ENCODE measurements at regions not wholly inside any gene's neighbourhood (a gene's known extent, or its start where the extent isn't known, plus 50 kb on each side); places are given as distances from the start of the nearest gene placed in this dataset.

DNA sequence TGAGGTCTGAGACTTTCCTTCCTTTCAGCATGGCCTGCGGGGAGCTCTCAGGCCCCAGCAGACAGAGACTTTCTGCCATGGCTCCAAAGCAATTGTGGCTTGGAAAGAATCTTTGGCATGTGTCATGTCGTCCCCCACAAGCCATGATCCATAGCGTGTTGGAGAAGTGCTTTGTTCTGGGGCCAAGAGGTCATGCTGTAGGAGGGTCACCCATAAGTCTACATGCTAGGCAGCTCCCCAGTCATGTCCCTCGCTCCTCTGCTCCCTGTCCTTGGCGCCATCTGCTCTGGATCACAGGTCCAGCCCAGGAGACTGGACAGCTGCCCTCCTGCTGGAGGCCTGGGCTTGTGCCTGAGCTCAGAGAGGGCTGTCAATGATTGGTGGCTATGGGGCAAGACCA lies 78.8 kb upstream of the LCLAT1 start:
- no peak for DNase-seq (ENCODE audit: low read depth, low spot score)

GRCh38 chr2:30371028-30371689 lies 75.9 kb upstream of the LCLAT1 start:
- DNase-seq (ENCODE audit: low read depth, low spot score), result no peak

DNA sequence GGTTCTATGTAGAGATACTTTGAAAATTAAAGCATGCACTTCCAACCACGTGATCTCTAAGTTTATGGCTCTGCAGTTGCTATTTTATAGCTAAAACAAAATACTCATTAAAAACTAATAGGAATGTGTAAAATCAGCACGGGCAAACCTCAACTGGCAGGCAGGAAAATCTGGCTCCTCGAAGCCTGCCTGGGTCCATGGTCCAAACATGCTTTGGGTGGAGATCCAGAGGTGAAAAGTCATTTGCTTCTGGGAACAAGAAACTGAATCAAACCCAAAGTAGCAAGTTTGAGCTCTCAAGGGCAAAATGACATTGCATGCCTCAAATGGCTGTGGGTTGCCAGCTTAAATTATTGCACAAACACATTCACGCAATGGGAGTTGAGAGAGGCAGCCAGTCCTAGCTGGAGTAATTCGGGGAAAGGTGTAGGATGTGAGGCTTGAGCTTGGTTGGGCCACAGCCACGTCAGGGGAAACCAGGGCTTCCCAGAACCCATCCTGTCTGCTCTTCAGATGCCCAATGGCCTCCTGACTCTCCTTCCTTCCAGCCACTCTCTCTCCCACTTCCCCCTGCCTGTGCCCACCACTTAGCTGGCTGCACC lies 75.2 kb upstream of the LCLAT1 start:
- no peak for DNase-seq (ENCODE audit: low read depth, low spot score)

GRCh38 chr2:30372826-30373225 lies 74.2 kb upstream of the LCLAT1 start:
- no peak for DNase-seq (ENCODE audit: low read depth, low spot score)

DNA sequence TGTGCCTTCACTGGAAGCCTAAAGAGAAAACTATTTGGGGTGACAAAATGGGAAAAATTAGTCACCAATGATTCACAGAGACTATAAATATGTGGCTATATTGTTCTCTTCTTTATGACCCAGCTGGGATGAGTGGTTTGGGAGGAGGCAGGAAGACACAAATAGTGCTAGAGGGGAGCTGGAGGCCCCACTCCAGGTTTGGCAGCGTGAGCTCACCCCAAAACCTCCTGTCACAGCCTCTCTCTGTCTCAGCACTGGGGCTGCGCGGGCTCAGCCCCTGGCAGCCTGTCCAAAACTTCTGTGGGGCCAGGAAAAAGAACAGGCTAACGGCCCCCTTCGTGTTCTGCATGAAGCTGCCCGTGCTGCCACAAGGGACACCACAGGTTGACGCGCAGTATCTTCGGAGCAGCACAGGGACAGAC lies 73.2 kb upstream of the LCLAT1 start:
- no peak for DNase-seq (ENCODE audit: low read depth, low spot score)

DNA sequence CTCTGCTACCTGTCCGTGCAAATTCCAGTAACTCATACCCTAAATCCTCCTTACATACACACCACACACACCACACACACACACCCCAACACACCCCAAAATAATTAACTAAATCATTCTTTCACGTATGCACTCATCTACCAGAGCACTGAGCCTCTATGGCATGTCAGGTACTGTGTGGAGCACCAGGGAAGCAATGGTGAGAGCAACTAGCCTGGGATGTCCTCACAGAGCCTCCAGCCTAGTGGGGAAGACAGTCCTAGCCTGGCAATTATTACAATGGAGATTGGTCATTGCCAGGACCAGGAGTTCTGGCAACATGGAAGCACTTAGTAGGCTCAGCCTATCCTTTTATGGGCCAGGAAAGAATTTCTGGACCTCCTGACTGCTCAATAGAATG lies 72.7 kb upstream of the LCLAT1 start:
- no peak for DNase-seq (ENCODE audit: low read depth, low spot score)

GRCh38 chr2:30375915-30376314 lies 71.1 kb upstream of the LCLAT1 start:
- no peak for DNase-seq (ENCODE audit: low read depth, low spot score)

GRCh38 chr2:30379481-30379880 lies 67.6 kb upstream of the LCLAT1 start:
- DNase-seq (ENCODE audit: low read depth, low spot score), result no peak

GRCh38 chr2:30380824-30381223 lies 66.2 kb upstream of the LCLAT1 start:
- no peak for DNase-seq (ENCODE audit: low read depth, low spot score)

- no peak for DNase-seq (ENCODE audit: low read depth, low spot score)
Observed at GRCh38 chr2:30382162-30382783, 64.8 kb upstream of the LCLAT1 start.

GRCh38 chr2:30382995-30383394 lies 64.1 kb upstream of the LCLAT1 start:
- no peak for DNase-seq (ENCODE audit: low read depth, low spot score)

GRCh38 chr2:30385327-30385726 lies 61.7 kb upstream of the LCLAT1 start:
- DNase-seq (ENCODE audit: low read depth, low spot score), result no peak

DNA sequence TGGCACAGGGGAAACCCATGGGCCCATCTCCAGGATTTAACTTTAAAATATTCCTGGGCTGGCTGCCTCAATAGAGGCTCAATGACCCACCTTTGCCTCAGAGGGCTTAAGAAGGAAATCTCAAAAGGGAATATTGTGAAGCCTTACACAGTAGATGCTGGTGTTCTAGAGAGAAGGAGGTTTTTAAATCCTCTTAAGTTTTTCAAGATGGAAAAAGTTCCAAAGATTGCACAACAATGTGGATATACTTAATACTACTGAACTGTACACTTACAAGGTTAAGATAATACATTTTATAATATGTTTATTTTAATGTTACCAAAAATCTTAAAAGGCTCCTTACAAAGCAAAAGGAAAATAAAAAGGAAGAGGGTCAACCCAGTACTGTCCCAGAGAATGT lies 54.9 kb upstream of the LCLAT1 start:
- DNase-seq (ENCODE audit: low read depth, low spot score), result no peak

DNA sequence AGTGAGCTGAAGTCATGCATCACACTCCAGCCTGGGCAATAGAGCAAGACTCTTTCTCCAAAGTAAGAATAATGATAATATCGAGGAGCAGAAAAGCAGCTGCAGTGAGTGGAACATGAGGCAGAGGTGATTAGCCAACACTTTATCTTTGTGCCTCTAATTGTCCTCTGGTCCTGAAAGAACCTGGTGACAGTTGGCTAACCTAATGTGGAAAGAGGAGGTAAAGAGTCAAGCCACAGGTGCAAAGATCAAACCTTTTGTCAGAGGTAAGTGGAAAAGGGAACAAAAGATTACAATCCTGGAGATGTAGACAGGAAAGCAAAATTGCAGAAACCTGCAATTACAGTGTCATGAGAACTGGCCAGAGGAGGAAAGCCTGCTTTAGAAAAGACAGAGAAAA lies 53.5 kb upstream of the LCLAT1 start:
- DNase-seq (ENCODE audit: low read depth, low spot score), result no peak

DNA sequence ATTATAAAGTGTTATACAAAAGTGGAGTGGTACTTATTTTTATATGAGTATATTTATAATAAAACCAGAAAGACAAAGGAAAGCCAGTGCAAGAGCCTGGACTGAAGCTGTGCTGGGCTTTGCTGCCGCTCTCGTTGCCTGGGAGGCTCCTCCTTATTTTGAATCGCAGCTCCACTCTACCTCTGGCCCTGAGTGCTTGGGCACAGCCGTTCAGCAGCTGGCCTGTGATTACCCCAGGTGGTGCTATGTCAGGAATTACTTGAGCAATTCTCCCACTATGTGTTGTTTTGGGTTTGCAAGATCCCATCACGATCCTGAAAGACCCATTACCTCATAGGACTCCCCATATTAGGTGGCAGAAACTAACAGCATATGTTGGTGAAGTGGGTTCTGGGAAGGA lies 53.0 kb upstream of the LCLAT1 start:
- DNase-seq (ENCODE audit: low read depth, low spot score), result no peak

DNA sequence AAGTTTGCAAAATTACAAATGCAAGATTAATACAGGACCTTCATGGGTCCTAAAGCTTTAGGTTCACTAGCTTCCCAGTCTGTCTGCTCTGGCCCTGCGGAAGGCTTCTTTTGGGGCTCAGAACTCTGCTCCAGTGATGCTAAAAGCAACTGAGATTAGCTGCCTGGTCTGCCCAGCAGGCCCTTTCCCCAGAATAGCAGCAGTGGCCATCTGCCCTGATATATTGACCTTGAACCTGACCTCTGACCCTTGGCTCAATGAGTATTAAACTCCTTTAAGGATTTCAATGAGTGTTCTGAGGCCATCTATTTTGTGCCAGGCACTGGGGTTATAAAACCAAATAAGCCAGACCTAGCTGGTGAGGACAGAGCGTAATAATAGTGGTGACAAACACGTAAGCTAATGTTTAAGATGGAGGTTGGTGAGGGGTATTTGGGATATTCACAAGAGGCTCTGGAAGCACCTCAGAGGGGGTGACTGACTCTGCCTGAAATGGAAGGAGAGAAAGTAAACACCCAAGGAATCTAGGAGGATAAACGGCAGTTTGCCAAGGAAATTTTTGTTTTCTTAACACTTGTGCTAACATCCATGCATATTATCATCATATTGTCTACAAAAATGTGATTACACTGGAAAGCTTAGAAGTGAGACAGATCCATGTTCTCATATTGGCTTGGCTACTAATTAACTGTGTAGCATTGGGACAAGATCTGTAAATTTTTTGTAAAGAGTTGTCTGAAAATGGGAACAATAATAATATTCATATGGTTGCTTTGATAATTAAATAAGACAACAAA lies 50.4 kb upstream of the LCLAT1 start:
- no peak for DNase-seq (ENCODE audit: low read depth, low spot score)

Measured in iPS DF 19.7 (cell line).